Activated CD4-positive, alpha-beta memory T cell treated with anti-CD3 and anti-CD28 coated beads for 36 hours (primary cell): ENCODE measurements at regions not wholly inside any gene's neighbourhood (a gene's known extent, or its start where the extent isn't known, plus 50 kb on each side); places are given as distances from the start of the nearest gene placed in this dataset.
"Not testable (repeated sequence)": the region's sequence is repeated elsewhere in the genome, so short reads cannot be mapped to it uniquely, and the experiment has no call there.

ENCODE experiments used
- CTCF ChIA-PET: fragments of 350-600 bp; sonication (Branson Sonifier 250); formaldehyde crosslinking; loops from one replicate; lab custom pipeline; 2021; ENCODE audit warnings: antibody characterized with exemption, inconsistent platforms; lab: Charles Lee
- POLR2A ChIA-PET: fragments of 350-600 bp; sonication (Branson Sonifier 250); formaldehyde crosslinking; loops from one replicate; lab custom pipeline; 2021; ENCODE audit warnings: antibody characterized with exemption; lab: Charles Lee
- DNase-seq: peaks from one replicate; pipeline ENCODE4 v3.0.0-alpha.2; 2020
- H3K27ac Mint-ChIP-seq: one replicate; pipeline ENCODE4 v1.8.0; 2021; ENCODE audit warnings: mixed read lengths
- H3K27me3 Mint-ChIP-seq: one replicate; pipeline ENCODE4 v1.8.0; 2021; ENCODE audit warnings: mixed read lengths
- H3K36me3 Mint-ChIP-seq: one replicate; pipeline ENCODE4 v1.8.0; 2021; ENCODE audit warnings: mixed read lengths
- H3K4me1 Mint-ChIP-seq: one replicate; pipeline ENCODE4 v1.8.0; 2021; ENCODE audit warnings: low read depth, mixed read lengths
- H3K4me3 Mint-ChIP-seq: one replicate; pipeline ENCODE4 v1.8.0; 2021; ENCODE audit warnings: mild to moderate bottlenecking, mixed read lengths
- H3K9me3 Mint-ChIP-seq: one replicate; pipeline ENCODE4 v1.8.0; 2021; ENCODE audit warnings: mixed read lengths
- intact Hi-C: fragments of 100-400 bp; cut with micrococcal nuclease; formaldehyde crosslinking; loops from one replicate; pipeline ENCODE4 v1.15.1; 2023

DNA sequence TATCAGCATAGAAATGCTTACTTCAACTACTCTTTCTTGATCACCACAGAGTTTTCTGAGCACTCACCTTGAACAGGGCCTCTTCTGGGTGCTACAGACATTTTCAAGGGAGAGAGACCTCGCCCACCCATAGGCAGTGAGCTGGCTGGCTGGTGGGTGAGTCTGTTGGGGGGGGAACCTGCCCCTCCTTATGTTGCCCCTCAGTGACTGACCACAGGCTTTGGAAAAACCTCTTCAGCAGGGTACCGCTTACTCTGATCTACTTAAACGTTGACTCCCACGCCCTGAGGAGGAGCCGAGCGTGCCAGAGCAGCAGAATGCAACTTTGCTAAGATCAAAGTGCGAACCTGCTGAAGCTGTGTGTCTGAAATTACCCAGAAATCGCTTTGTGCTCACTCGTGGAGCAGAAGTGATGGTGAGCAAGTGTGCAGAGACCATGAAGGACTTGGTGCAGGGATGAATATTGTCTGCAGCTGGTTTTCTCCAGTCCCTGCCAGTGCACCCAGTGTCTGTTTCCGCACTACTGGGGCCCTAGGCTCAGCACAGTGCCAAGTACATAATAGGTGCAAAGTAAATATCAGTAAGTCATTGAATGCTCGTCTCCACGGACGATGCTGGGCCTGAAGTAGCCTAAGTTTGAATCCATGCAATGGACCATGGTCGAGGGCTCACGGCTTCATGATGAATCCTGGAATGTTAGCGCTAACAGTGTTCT, 158.7 kb upstream of the IRF2BP2 start:
- peak; percentile 77 for DNase-seq
- Mint-ChIP-seq H3K9me3 (peaks cover 2% of the 10 kb centered on the region), H3K4me1 (peaks cover 70% of the 10 kb centered on the region), H3K27me3 (no peaks in the 10 kb centered on the region), H3K36me3 (peaks cover 2% of the 10 kb centered on the region), H3K27ac (peak overlapping the region; percentile 92), H3K4me3 (peak overlapping the region; percentile 64)
- POLR2A ChIA-PET: interaction anchor here (0.6 to 2.4 kb wide), 6 partner anchors 40 to 243 kb away, joined by 3 to 11 read pairs (median 3); no protein-coding TSS in a partner anchor
- CTCF ChIA-PET: no interaction called here
- intact Hi-C loops: loop anchor here (1.0 to 5.0 kb wide), 3 partner anchors 37 to 268 kb away; no protein-coding TSS in a partner anchor

DNA sequence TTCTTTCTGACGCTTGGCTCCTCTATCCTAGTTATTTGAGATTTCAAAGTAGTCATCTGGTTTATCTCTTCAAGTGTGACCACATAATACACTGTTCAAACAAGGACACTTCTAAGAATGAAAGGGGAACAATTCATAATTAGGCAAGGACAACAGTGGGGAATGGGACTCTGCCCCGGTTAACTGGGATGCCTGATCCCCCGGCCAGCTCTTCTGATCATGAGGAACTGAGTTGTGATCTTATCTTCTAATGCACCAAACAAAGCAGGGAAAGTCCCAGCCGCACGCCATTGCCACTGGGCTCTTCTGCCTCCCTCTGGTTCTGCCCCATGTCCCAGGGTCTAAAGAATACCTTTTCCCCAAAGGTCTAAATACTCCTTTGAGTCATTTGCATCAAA, 158.2 kb upstream of the IRF2BP2 start:
- intact Hi-C loops: loop anchor here (1.0 to 5.0 kb wide), 3 partner anchors 37 to 267 kb away; no protein-coding TSS in a partner anchor
- Mint-ChIP-seq H3K27ac (peak overlapping the region; percentile 92), H3K4me3 (peak overlapping the region; percentile 64), H3K27me3 (no peaks in the 10 kb centered on the region), H3K9me3 (peaks cover 2% of the 10 kb centered on the region), H3K4me1 (peaks cover 70% of the 10 kb centered on the region), H3K36me3 (peaks cover 2% of the 10 kb centered on the region)
- ChIA-PET CTCF (no interaction called here), POLR2A (interaction anchor here (0.7 to 2.4 kb wide), 4 partner anchors 40 to 243 kb away, joined by 3 to 11 read pairs (median 3); no protein-coding TSS in a partner anchor)
- peak; percentile 66 for DNase-seq

GRCh38 chr1:234765672-234766071, 155.7 kb upstream of the IRF2BP2 start:
- no peak overlapping the region for H3K4me3 Mint-ChIP-seq
- no peaks in the 10 kb centered on the region for H3K36me3 Mint-ChIP-seq
- peaks cover 2% of the 10 kb centered on the region for H3K9me3 Mint-ChIP-seq
- ChIA-PET CTCF (no interaction called here), POLR2A (no interaction called here)
- DNase-seq: no peak
- H3K4me1 Mint-ChIP-seq: peaks cover 48% of the 10 kb centered on the region
- no peak overlapping the region for H3K27ac Mint-ChIP-seq
- intact Hi-C loops: loop anchor here (5.0 kb wide), 1 partner anchor 117 kb away; no protein-coding TSS in a partner anchor
- H3K27me3 Mint-ChIP-seq: no peaks in the 10 kb centered on the region

DNA sequence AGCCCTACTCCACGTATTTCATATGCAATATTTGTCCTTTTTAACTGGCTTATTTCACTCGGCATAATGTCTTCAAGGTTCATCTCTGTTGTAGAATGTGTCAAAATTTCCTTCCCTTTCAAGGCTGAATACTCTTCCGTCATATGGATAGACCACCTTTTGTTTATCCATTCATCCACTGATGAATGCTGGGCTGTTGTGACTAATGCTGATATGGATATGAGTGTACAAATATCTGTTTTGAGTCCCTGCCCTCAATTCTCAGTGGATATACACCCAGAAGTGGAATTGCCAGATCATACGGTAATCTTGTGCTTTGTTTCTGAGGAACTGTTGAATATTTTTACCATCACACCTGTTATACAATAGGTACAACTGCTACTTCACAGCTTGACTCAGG, 155.2 kb upstream of the IRF2BP2 start:
- peaks cover 47% of the 10 kb centered on the region for H3K4me1 Mint-ChIP-seq
- H3K27me3 Mint-ChIP-seq: no peaks in the 10 kb centered on the region
- intact Hi-C loops: loop anchor here (5.0 kb wide), 1 partner anchor 117 kb away; no protein-coding TSS in a partner anchor
- ChIA-PET CTCF (no interaction called here), POLR2A (no interaction called here)
- DNase-seq: no peak
- no peaks in the 10 kb centered on the region for H3K36me3 Mint-ChIP-seq
- no peak overlapping the region for H3K4me3 Mint-ChIP-seq
- peak overlapping the region; percentile 44 for H3K27ac Mint-ChIP-seq
- H3K9me3 Mint-ChIP-seq: peaks cover 2% of the 10 kb centered on the region

GRCh38 chr1:234763910-234764309, 153.9 kb upstream of the IRF2BP2 start:
- Mint-ChIP-seq H3K36me3 (no peaks in the 10 kb centered on the region), H3K4me1 (peaks cover 43% of the 10 kb centered on the region), H3K4me3 (no peak overlapping the region), H3K27ac (no peak overlapping the region), H3K27me3 (no peaks in the 10 kb centered on the region), H3K9me3 (peaks cover 2% of the 10 kb centered on the region)
- intact Hi-C loops: no loop called here
- POLR2A ChIA-PET: no interaction called here
- CTCF ChIA-PET: no interaction called here
- DNase-seq: no peak

DNA sequence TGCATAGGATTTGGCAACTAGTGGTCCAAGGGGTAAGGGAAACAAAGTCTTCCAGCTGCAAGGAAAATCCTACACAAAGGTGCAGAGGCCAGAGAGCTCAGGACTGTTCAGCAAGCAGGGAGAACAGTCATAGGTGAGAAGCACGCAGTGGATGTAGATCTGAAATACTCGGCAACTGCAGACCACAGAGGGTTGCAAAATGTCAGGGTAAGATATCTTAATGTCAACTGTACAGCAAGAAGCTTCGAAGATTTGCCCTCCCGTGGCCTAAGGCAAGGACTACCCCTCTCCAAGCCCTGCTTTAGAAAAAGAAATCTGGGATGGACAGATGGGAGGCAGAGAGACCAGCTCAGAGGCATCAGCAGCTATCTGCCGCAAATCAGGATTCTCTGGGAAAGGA, 153.4 kb upstream of the IRF2BP2 start:
- POLR2A ChIA-PET: no interaction called here
- no peak overlapping the region for H3K4me3 Mint-ChIP-seq
- no peak for DNase-seq
- peaks cover 2% of the 10 kb centered on the region for H3K9me3 Mint-ChIP-seq
- H3K4me1 Mint-ChIP-seq: peaks cover 42% of the 10 kb centered on the region
- intact Hi-C loops: no loop called here
- CTCF ChIA-PET: no interaction called here
- H3K27me3 Mint-ChIP-seq: no peaks in the 10 kb centered on the region
- no peak overlapping the region for H3K27ac Mint-ChIP-seq
- H3K36me3 Mint-ChIP-seq: no peaks in the 10 kb centered on the region

DNA sequence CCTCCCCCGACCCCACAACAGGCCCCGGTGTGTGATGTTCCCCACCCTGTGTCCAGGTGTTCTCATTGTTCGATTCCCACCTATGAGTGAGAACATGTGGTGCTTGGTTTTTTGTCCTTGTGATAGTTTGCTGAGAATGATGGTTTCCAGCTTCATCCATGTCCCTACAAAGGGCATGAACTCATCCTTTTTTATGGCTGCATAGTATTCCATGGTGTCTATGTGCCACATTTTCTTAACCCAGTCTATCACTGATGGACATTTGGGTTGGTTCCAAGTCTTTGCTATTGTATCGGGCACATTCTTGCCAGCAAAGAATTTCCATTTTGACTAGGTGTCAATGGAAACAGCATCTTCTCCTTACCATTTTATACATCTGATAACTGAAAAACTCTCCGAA, 152.1 kb upstream of the IRF2BP2 start:
- POLR2A ChIA-PET, H3K4me3 Mint-ChIP-seq, CTCF ChIA-PET, intact Hi-C loops, H3K9me3 Mint-ChIP-seq, DNase-seq, H3K36me3 Mint-ChIP-seq, H3K27me3 Mint-ChIP-seq: not testable (repeated sequence)
- Mint-ChIP-seq H3K4me1 (peaks cover 35% of the 10 kb centered on the region), H3K27ac (peak overlapping the region; percentile 18)

DNA sequence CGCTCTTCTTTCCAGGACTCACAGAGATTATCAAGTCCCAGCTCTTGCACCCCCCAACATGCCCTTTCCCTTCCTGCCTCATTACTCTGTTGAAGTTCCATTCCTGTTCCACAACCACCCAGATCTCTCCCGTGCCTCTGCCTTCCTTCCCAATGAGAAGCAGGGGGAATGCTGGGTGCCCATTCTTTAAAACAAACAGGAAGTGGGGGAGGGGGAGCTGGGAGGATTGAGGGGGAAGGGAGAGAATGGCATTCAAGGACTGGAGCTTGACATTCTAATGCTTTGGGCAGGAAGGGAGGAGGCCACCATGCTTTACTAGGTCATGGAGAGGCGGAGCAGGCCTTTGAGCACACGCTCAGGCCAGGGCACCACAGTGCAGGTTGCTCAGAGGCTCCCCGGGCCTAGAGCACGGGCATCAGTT, 150.3 kb upstream of the IRF2BP2 start:
- H3K27me3 Mint-ChIP-seq: peaks cover 4% of the 10 kb centered on the region
- ChIA-PET POLR2A (no interaction called here), CTCF (interaction anchor here (0.6 kb wide), 1 partner anchor 143 kb away, joined by 3 read pairs; no protein-coding TSS in a partner anchor)
- intact Hi-C loops: no loop called here
- peak overlapping the region; percentile 18 for H3K27ac Mint-ChIP-seq
- no peak overlapping the region for H3K4me3 Mint-ChIP-seq
- no peaks in the 10 kb centered on the region for H3K36me3 Mint-ChIP-seq
- H3K9me3 Mint-ChIP-seq: peaks cover 2% of the 10 kb centered on the region
- no peak for DNase-seq
- peaks cover 27% of the 10 kb centered on the region for H3K4me1 Mint-ChIP-seq

DNA sequence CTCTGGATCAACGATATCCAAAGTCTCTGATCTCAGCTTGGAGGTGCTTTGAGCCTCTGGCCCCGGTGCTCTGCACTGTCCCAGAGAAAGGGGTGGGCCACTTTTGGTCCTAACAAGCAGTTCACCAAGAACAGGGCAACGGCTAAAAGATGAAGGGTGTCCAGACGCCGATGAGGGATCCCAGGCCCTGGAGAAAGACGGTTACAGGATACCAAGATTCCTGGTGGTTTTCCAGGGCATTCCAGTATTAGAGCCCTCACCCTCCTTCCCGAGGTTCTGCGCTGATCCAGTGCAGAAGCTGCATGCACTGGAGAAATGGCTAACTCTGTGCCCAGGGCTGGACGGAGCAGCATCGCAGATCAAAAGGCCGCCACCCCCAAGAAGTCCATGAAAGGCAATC, 149.9 kb upstream of the IRF2BP2 start:
- intact Hi-C loops: loop anchor here (1.0 kb wide), 1 partner anchor 12 kb away; no protein-coding TSS in a partner anchor
- peaks cover 4% of the 10 kb centered on the region for H3K27me3 Mint-ChIP-seq
- POLR2A ChIA-PET: no interaction called here
- H3K4me1 Mint-ChIP-seq: peaks cover 24% of the 10 kb centered on the region
- no peaks in the 10 kb centered on the region for H3K36me3 Mint-ChIP-seq
- H3K4me3 Mint-ChIP-seq: no peak overlapping the region
- CTCF ChIA-PET: no interaction called here
- DNase-seq: no peak
- H3K9me3 Mint-ChIP-seq: peaks cover 2% of the 10 kb centered on the region
- H3K27ac Mint-ChIP-seq: no peak overlapping the region

DNA sequence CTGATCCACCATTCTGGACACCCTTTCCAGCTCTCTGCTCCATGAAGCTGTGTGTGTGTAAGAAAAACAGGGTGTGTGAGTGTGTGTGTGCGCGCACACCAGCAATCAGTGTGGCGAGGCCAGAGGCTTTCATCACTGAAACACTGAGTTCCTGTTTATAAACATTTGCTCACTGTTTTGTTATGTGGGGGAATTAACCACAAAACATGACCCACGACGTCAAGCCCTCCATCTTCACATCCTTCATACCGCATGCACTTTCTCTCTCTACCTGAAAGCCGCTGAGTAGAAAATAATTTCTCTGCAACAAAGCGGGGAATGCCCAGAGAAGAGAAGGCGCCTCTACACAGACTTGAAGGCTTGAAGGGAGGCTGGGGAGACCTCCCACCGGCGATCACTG, 148.9 kb upstream of the IRF2BP2 start:
- peaks cover 24% of the 10 kb centered on the region for H3K4me1 Mint-ChIP-seq
- H3K27me3 Mint-ChIP-seq: peaks cover 4% of the 10 kb centered on the region
- H3K4me3 Mint-ChIP-seq: peak overlapping the region; percentile 18
- CTCF ChIA-PET: no interaction called here
- H3K27ac Mint-ChIP-seq: peak overlapping the region; percentile 64
- peaks cover 2% of the 10 kb centered on the region for H3K9me3 Mint-ChIP-seq
- intact Hi-C loops: loop anchor here (1.0 kb wide), 2 partner anchors 13 to 148 kb away; no protein-coding TSS in a partner anchor
- H3K36me3 Mint-ChIP-seq: no peaks in the 10 kb centered on the region
- peak; percentile 68 for DNase-seq
- POLR2A ChIA-PET: no interaction called here

DNA sequence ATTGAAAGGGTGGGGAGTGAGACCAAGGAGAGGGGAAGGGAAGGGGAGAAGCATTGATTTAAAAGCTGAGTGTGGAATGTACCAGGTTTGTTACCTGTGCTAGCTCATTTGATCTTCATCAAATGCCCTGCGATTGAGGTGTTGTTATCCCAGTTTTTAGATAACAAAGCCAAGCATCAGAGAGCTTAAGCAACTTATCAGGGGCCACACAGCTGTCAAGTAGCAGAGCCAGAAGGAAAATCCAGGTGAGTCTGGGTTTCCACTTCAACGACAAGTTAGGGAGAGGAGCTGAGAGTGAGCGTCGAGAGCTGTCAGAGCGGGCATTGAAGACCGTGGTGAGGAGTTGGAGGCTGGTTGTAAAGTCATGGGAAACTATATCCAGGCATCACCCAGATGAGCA, 146.9 kb upstream of the IRF2BP2 start:
- ChIA-PET CTCF (no interaction called here), POLR2A (no interaction called here)
- no peak overlapping the region for H3K27ac Mint-ChIP-seq
- H3K36me3 Mint-ChIP-seq: no peaks in the 10 kb centered on the region
- H3K27me3 Mint-ChIP-seq: peaks cover 4% of the 10 kb centered on the region
- DNase-seq: no peak
- intact Hi-C loops: no loop called here
- peaks cover 24% of the 10 kb centered on the region for H3K4me1 Mint-ChIP-seq
- no peaks in the 10 kb centered on the region for H3K9me3 Mint-ChIP-seq
- H3K4me3 Mint-ChIP-seq: no peak overlapping the region

- ChIA-PET POLR2A (no interaction called here), CTCF (no interaction called here)
- no peak for DNase-seq
- no peak overlapping the region for H3K4me3 Mint-ChIP-seq
- no peaks in the 10 kb centered on the region for H3K9me3 Mint-ChIP-seq
- H3K36me3 Mint-ChIP-seq: no peaks in the 10 kb centered on the region
- H3K27me3 Mint-ChIP-seq: peaks cover 4% of the 10 kb centered on the region
- peaks cover 24% of the 10 kb centered on the region for H3K4me1 Mint-ChIP-seq
- intact Hi-C loops: no loop called here
- no peak overlapping the region for H3K27ac Mint-ChIP-seq
These were observed 146.2 kb upstream of the IRF2BP2 start for GRCh38 chr1:234756066-234756774.
